SK-N-SH treated with all-trans-retinoic acid at 6 μM for 48 hours (cell line): ENCODE measurements at regions not wholly inside any gene's neighbourhood (a gene's known extent, or its start where the extent isn't known, plus 50 kb on each side); places are given as distances from the start of the nearest gene placed in this dataset.
A peak's percentile ranks its signal among the peaks of the same experiment; 100 is the strongest.

Source experiments
- ATAC-seq: fragments of 200-7000 bp; cut with Tn5 transposase; 3 replicates; pipeline ENCODE4 v1.9.1; 2020; ENCODE audit warnings: mild to moderate bottlenecking, moderate library complexity
- ARNTL ChIP-seq: fragments of 450-650 bp; formaldehyde crosslinking; IDR thresholded peaks from 2 replicates; pipeline ENCODE4 v1.5.0; 2020; ENCODE audit warnings: low read depth, mild to moderate bottlenecking, moderate library complexity, borderline replicate concordance
- BACH2 ChIP-seq: fragments of 250-450 bp; sonication (Bioruptor Pico); IDR thresholded peaks from 2 replicates; pipeline ENCODE4 v1.9.0; 2021; ENCODE audit warnings: mild to moderate bottlenecking, borderline replicate concordance
- CSDC2 ChIP-seq: fragments of 250-450 bp; sonication (Bioruptor Pico); IDR thresholded peaks from 2 replicates; pipeline ENCODE4 v1.5.0; 2020; ENCODE audit warnings: mild to moderate bottlenecking, moderate library complexity
- ESRRG ChIP-seq: fragments of 250-450 bp; sonication (Bioruptor Pico); IDR thresholded peaks from 2 replicates; pipeline ENCODE4 v1.6.1; 2021; ENCODE audit warnings: mild to moderate bottlenecking
- GLIS3 ChIP-seq: fragments of 250-450 bp; sonication (Bioruptor Pico); IDR thresholded peaks from 2 replicates; pipeline ENCODE4 v1.5.0; 2020; ENCODE audit warnings: mild to moderate bottlenecking, moderate library complexity
- ISL1 ChIP-seq: fragments of 250-450 bp; sonication (Bioruptor Pico); IDR thresholded peaks from 2 replicates; pipeline ENCODE4 v2.1.2; 2022; ENCODE audit warnings: mild to moderate bottlenecking, moderate library complexity
- OSR1 ChIP-seq: fragments of 250-450 bp; sonication (Bioruptor Pico); IDR thresholded peaks from 2 replicates; pipeline ENCODE4 v1.8.0; 2022; ENCODE audit warnings: moderate library complexity, mild to moderate bottlenecking, inconsistent platforms
- PPARA ChIP-seq: fragments of 250-450 bp; sonication (Bioruptor Pico); IDR thresholded peaks from 2 replicates; pipeline ENCODE4 v1.5.0; 2020; ENCODE audit warnings: mild to moderate bottlenecking, borderline replicate concordance
- RARB ChIP-seq: fragments of 250-450 bp; sonication (Bioruptor Pico); IDR thresholded peaks from 2 replicates; pipeline ENCODE4 v1.8.0; 2021; ENCODE audit warnings: mild to moderate bottlenecking, moderate library complexity
- SNAI2 ChIP-seq: fragments of 250-450 bp; sonication (Bioruptor Pico); IDR thresholded peaks from 2 replicates; pipeline ENCODE4 v1.5.0; 2020; ENCODE audit warnings: mild to moderate bottlenecking, moderate library complexity
- TCF4 ChIP-seq: fragments of 250-450 bp; sonication (Bioruptor Pico); IDR thresholded peaks from 2 replicates; pipeline ENCODE4 v1.8.0; 2021; ENCODE audit warnings: mild to moderate bottlenecking, moderate library complexity, borderline replicate concordance
- TOX ChIP-seq: fragments of 250-450 bp; sonication (Bioruptor Pico); IDR thresholded peaks from 2 replicates; pipeline ENCODE4 v1.8.0; 2021; ENCODE audit warnings: mild to moderate bottlenecking, moderate library complexity, borderline replicate concordance
- ZC3H10 ChIP-seq: fragments of 250-450 bp; sonication (Bioruptor Pico); IDR thresholded peaks from 2 replicates; pipeline ENCODE4 v1.5.1; 2021; ENCODE audit warnings: mild to moderate bottlenecking, moderate library complexity
- ZFP3 ChIP-seq: fragments of 250-450 bp; sonication (Bioruptor Pico); IDR thresholded peaks from 2 replicates; pipeline ENCODE4 v1.5.0; 2020; ENCODE audit warnings: mild to moderate bottlenecking, moderate library complexity
- ZFP30 ChIP-seq: fragments of 450-650 bp; formaldehyde crosslinking; IDR thresholded peaks from 2 replicates; pipeline ENCODE4 v1.5.0; 2022; ENCODE audit warnings: mild to moderate bottlenecking, moderate library complexity
- ZNF565 ChIP-seq: fragments of 450-650 bp; formaldehyde crosslinking; conservative IDR thresholded peaks from 2 replicates; pipeline ENCODE4 v1.5.0; 2020; ENCODE audit warnings: low read depth, mild to moderate bottlenecking, moderate library complexity
- ZNF70 ChIP-seq: fragments of 450-650 bp; formaldehyde crosslinking; IDR thresholded peaks from 2 replicates; pipeline ENCODE4 v1.5.0; 2020; ENCODE audit warnings: mild to moderate bottlenecking, moderate library complexity
- ZNF8 ChIP-seq: fragments of 450-650 bp; formaldehyde crosslinking; IDR thresholded peaks from 2 replicates; pipeline ENCODE4 v1.5.0; 2020; ENCODE audit warnings: mild to moderate bottlenecking, moderate library complexity
- TF ChIP-seq, protein P1 (sequence below): fragments of 250-450 bp; sonication (Bioruptor Pico); IDR thresholded peaks from 2 replicates; pipeline ENCODE4 v1.5.1; 2021; ENCODE audit warnings: mild to moderate bottlenecking, moderate library complexity
- TF ChIP-seq, protein P2 (sequence below): fragments of 250-450 bp; sonication (Bioruptor Pico); IDR thresholded peaks from 2 replicates; pipeline ENCODE4 v1.8.0; 2021; ENCODE audit warnings: low read depth, mild to moderate bottlenecking, moderate library complexity, borderline replicate concordance
- TF ChIP-seq, protein P3 (sequence below): fragments of 250-450 bp; sonication (Bioruptor Pico); IDR thresholded peaks from 2 replicates; pipeline ENCODE4 v1.5.0; 2020; ENCODE audit warnings: mild to moderate bottlenecking, moderate library complexity
- TF ChIP-seq, protein P4 (sequence below): fragments of 250-450 bp; sonication (Bioruptor Pico); IDR thresholded peaks from 2 replicates; pipeline ENCODE4 v1.8.0; 2020; ENCODE audit warnings: mild to moderate bottlenecking, moderate library complexity, borderline replicate concordance
- TF ChIP-seq, protein P5 (sequence below): fragments of 250-450 bp; sonication (Bioruptor Pico); IDR thresholded peaks from 2 replicates; pipeline ENCODE4 v1.5.1; 2020; ENCODE audit warnings: low read depth, mild to moderate bottlenecking, moderate library complexity

DNA sequence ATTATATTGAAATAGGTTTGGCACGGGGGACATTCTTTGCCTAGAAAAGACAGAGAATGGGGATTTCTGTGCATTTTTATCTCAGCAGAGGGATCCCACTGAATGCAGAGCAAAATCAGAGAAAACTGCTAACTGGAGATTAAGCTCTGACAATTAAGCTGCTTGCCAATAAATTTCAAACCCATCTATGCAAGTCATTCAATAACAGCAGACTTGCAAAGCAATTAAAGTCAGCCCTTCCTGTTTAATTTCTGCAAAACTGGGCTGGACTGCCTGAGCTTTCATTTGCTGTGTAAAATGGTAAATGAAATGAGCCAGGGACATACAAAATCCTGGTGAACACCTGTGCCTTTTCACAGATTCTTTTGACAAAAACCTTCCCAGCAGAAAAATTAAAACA is 1273.9 kb upstream of the CNTN5 start:
- TF ChIP-seq, protein P1, sequence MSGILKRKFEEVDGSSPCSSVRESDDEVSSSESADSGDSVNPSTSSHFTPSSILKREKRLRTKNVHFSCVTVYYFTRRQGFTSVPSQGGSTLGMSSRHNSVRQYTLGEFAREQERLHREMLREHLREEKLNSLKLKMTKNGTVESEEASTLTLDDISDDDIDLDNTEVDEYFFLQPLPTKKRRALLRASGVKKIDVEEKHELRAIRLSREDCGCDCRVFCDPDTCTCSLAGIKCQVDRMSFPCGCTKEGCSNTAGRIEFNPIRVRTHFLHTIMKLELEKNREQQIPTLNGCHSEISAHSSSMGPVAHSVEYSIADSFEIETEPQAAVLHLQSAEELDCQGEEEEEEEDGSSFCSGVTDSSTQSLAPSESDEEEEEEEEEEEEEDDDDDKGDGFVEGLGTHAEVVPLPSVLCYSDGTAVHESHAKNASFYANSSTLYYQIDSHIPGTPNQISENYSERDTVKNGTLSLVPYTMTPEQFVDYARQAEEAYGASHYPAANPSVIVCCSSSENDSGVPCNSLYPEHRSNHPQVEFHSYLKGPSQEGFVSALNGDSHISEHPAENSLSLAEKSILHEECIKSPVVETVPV (CRISPR knock-in tag), result no peak
- TF ChIP-seq GLIS3 (CRISPR knock-in tag), result no peak
- no peak for TF ChIP-seq RARB (CRISPR knock-in tag)
- no peak for TF ChIP-seq ARNTL (CRISPR knock-in tag)
- no peak for TF ChIP-seq ZNF565 (CRISPR knock-in tag)
- no peak for TF ChIP-seq OSR1 (CRISPR knock-in tag)
- no peak for TF ChIP-seq ZFP30
- TF ChIP-seq TCF4, result peak; percentile 80
- TF ChIP-seq ZC3H10, result no peak
- TF ChIP-seq ISL1 (CRISPR knock-in tag), result peak; percentile 25; the same call in 1 of the 2 replicates
- TF ChIP-seq, protein P2, sequence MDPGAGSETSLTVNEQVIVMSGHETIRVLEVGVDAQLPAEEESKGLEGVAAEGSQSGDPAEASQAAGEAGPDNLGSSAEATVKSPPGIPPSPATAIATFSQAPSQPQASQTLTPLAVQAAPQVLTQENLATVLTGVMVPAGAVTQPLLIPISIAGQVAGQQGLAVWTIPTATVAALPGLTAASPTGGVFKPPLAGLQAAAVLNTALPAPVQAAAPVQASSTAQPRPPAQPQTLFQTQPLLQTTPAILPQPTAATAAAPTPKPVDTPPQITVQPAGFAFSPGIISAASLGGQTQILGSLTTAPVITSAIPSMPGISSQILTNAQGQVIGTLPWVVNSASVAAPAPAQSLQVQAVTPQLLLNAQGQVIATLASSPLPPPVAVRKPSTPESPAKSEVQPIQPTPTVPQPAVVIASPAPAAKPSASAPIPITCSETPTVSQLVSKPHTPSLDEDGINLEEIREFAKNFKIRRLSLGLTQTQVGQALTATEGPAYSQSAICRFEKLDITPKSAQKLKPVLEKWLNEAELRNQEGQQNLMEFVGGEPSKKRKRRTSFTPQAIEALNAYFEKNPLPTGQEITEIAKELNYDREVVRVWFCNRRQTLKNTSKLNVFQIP (CRISPR knock-in tag), result no peak
- TF ChIP-seq ZFP3 (CRISPR knock-in tag), result no peak
- no peak for TF ChIP-seq TOX (CRISPR knock-in tag)
- TF ChIP-seq, protein P3, sequence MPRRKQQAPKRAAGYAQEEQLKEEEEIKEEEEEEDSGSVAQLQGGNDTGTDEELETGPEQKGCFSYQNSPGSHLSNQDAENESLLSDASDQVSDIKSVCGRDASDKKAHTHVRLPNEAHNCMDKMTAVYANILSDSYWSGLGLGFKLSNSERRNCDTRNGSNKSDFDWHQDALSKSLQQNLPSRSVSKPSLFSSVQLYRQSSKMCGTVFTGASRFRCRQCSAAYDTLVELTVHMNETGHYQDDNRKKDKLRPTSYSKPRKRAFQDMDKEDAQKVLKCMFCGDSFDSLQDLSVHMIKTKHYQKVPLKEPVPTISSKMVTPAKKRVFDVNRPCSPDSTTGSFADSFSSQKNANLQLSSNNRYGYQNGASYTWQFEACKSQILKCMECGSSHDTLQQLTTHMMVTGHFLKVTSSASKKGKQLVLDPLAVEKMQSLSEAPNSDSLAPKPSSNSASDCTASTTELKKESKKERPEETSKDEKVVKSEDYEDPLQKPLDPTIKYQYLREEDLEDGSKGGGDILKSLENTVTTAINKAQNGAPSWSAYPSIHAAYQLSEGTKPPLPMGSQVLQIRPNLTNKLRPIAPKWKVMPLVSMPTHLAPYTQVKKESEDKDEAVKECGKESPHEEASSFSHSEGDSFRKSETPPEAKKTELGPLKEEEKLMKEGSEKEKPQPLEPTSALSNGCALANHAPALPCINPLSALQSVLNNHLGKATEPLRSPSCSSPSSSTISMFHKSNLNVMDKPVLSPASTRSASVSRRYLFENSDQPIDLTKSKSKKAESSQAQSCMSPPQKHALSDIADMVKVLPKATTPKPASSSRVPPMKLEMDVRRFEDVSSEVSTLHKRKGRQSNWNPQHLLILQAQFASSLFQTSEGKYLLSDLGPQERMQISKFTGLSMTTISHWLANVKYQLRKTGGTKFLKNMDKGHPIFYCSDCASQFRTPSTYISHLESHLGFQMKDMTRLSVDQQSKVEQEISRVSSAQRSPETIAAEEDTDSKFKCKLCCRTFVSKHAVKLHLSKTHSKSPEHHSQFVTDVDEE, result peak; percentile 82
- TF ChIP-seq, protein P4, sequence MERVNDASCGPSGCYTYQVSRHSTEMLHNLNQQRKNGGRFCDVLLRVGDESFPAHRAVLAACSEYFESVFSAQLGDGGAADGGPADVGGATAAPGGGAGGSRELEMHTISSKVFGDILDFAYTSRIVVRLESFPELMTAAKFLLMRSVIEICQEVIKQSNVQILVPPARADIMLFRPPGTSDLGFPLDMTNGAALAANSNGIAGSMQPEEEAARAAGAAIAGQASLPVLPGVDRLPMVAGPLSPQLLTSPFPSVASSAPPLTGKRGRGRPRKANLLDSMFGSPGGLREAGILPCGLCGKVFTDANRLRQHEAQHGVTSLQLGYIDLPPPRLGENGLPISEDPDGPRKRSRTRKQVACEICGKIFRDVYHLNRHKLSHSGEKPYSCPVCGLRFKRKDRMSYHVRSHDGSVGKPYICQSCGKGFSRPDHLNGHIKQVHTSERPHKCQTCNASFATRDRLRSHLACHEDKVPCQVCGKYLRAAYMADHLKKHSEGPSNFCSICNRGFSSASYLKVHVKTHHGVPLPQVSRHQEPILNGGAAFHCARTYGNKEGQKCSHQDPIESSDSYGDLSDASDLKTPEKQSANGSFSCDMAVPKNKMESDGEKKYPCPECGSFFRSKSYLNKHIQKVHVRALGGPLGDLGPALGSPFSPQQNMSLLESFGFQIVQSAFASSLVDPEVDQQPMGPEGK (CRISPR knock-in tag), result no peak
- TF ChIP-seq, protein P5, sequence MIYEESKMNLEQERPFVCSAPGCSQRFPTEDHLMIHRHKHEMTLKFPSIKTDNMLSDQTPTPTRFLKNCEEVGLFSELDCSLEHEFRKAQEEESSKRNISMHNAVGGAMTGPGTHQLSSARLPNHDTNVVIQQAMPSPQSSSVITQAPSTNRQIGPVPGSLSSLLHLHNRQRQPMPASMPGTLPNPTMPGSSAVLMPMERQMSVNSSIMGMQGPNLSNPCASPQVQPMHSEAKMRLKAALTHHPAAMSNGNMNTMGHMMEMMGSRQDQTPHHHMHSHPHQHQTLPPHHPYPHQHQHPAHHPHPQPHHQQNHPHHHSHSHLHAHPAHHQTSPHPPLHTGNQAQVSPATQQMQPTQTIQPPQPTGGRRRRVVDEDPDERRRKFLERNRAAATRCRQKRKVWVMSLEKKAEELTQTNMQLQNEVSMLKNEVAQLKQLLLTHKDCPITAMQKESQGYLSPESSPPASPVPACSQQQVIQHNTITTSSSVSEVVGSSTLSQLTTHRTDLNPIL, result no peak
- TF ChIP-seq PPARA (CRISPR knock-in tag), result no peak
- no peak for TF ChIP-seq BACH2 (CRISPR knock-in tag)
- no peak for TF ChIP-seq ESRRG (CRISPR knock-in tag)
- no peak for TF ChIP-seq ZNF8
- no peak for TF ChIP-seq ZNF70 (CRISPR knock-in tag)
- no peak for TF ChIP-seq CSDC2
- no peak for TF ChIP-seq SNAI2 (CRISPR knock-in tag)
- ATAC-seq, result no peak

DNA sequence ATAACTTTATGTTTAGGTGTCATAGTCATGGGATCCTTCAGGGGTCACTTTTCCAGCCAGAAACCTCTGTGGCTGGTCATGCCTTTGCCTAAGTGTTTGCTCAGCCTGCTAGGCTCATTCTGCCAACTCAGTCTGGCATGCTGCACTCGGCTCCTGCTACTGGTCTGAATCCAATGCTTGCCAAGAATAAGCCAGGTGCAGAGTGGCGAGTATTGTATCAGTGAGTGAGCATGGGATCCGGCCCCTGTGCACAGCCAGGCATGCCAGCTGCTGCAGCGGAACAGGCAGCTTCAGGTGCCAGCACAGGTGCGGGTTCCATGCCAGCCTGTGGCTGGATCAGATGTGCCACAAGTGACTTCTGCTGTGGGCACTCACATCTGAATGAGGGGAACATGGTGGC is 1269.3 kb upstream of the CNTN5 start:
- no peak for ATAC-seq
- TF ChIP-seq ZC3H10 (no peak), OSR1 (CRISPR knock-in tag) (no peak), TCF4 (no peak), RARB (CRISPR knock-in tag) (no peak)

DNA sequence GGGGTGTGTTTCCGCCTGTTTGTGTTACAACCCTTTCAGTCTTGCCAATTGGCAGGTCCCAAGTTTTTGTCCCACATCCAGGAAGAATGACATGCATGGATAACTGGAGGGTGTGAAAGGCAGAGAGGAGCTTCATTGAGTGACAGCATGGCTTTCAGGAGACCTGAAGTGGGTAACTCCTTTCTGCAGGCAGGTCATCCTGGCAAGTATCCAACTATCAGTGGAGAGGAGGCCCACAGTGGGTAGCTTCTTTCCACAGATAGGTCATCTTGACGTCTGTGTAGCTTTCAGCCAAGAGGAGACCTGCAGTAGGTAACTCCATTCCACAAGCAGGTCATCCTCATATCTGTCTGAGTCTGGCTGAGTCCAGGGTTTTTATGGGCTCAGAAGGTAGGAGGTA is 1268.8 kb upstream of the CNTN5 start:
- TF ChIP-seq RARB (CRISPR knock-in tag) (no peak), ZNF8 (no peak), TOX (CRISPR knock-in tag) (no peak), GLIS3 (CRISPR knock-in tag) (no peak), OSR1 (CRISPR knock-in tag) (no peak), ZNF70 (CRISPR knock-in tag) (no peak), TCF4 (no peak)
- TF ChIP-seq, protein P2 (CRISPR knock-in tag), result no peak
- TF ChIP-seq, all 23 proteins: peak for 0
- ATAC-seq, result no peak
